SK-N-SH treated with all-trans-retinoic acid at 6 μM for 48 hours (cell line): ENCODE measurements at regions not wholly inside any gene's neighbourhood (a gene's known extent, or its start where the extent isn't known, plus 50 kb on each side); places are given as distances from the start of the nearest gene placed in this dataset.
"Not testable (repeated sequence)": the region's sequence is repeated elsewhere in the genome, so short reads cannot be mapped to it uniquely, and the experiment has no call there.

Experiments
- ATAC-seq: fragments of 200-7000 bp; cut with Tn5 transposase; 3 replicates; pipeline ENCODE4 v1.9.1; 2020; ENCODE audit warnings: mild to moderate bottlenecking, moderate library complexity
- ARNTL ChIP-seq: fragments of 450-650 bp; formaldehyde crosslinking; IDR thresholded peaks from 2 replicates; pipeline ENCODE4 v1.5.0; 2020; ENCODE audit warnings: low read depth, mild to moderate bottlenecking, moderate library complexity, borderline replicate concordance
- BACH2 ChIP-seq: fragments of 250-450 bp; sonication (Bioruptor Pico); IDR thresholded peaks from 2 replicates; pipeline ENCODE4 v1.9.0; 2021; ENCODE audit warnings: mild to moderate bottlenecking, borderline replicate concordance
- CSDC2 ChIP-seq: fragments of 250-450 bp; sonication (Bioruptor Pico); IDR thresholded peaks from 2 replicates; pipeline ENCODE4 v1.5.0; 2020; ENCODE audit warnings: mild to moderate bottlenecking, moderate library complexity
- GLIS3 ChIP-seq: fragments of 250-450 bp; sonication (Bioruptor Pico); IDR thresholded peaks from 2 replicates; pipeline ENCODE4 v1.5.0; 2020; ENCODE audit warnings: mild to moderate bottlenecking, moderate library complexity
- ISL1 ChIP-seq: fragments of 250-450 bp; sonication (Bioruptor Pico); IDR thresholded peaks from 2 replicates; pipeline ENCODE4 v2.1.2; 2022; ENCODE audit warnings: mild to moderate bottlenecking, moderate library complexity
- PPARA ChIP-seq: fragments of 250-450 bp; sonication (Bioruptor Pico); IDR thresholded peaks from 2 replicates; pipeline ENCODE4 v1.5.0; 2020; ENCODE audit warnings: mild to moderate bottlenecking, borderline replicate concordance
- RARB ChIP-seq: fragments of 250-450 bp; sonication (Bioruptor Pico); IDR thresholded peaks from 2 replicates; pipeline ENCODE4 v1.8.0; 2021; ENCODE audit warnings: mild to moderate bottlenecking, moderate library complexity
- SNAI2 ChIP-seq: fragments of 250-450 bp; sonication (Bioruptor Pico); IDR thresholded peaks from 2 replicates; pipeline ENCODE4 v1.5.0; 2020; ENCODE audit warnings: mild to moderate bottlenecking, moderate library complexity
- TCF4 ChIP-seq: fragments of 250-450 bp; sonication (Bioruptor Pico); IDR thresholded peaks from 2 replicates; pipeline ENCODE4 v1.8.0; 2021; ENCODE audit warnings: mild to moderate bottlenecking, moderate library complexity, borderline replicate concordance
- TOX ChIP-seq: fragments of 250-450 bp; sonication (Bioruptor Pico); IDR thresholded peaks from 2 replicates; pipeline ENCODE4 v1.8.0; 2021; ENCODE audit warnings: mild to moderate bottlenecking, moderate library complexity, borderline replicate concordance
- ZC3H10 ChIP-seq: fragments of 250-450 bp; sonication (Bioruptor Pico); IDR thresholded peaks from 2 replicates; pipeline ENCODE4 v1.5.1; 2021; ENCODE audit warnings: mild to moderate bottlenecking, moderate library complexity
- ZFP30 ChIP-seq: fragments of 450-650 bp; formaldehyde crosslinking; IDR thresholded peaks from 2 replicates; pipeline ENCODE4 v1.5.0; 2022; ENCODE audit warnings: mild to moderate bottlenecking, moderate library complexity
- ZNF565 ChIP-seq: fragments of 450-650 bp; formaldehyde crosslinking; conservative IDR thresholded peaks from 2 replicates; pipeline ENCODE4 v1.5.0; 2020; ENCODE audit warnings: low read depth, mild to moderate bottlenecking, moderate library complexity
- ZNF70 ChIP-seq: fragments of 450-650 bp; formaldehyde crosslinking; IDR thresholded peaks from 2 replicates; pipeline ENCODE4 v1.5.0; 2020; ENCODE audit warnings: mild to moderate bottlenecking, moderate library complexity
- ZNF8 ChIP-seq: fragments of 450-650 bp; formaldehyde crosslinking; IDR thresholded peaks from 2 replicates; pipeline ENCODE4 v1.5.0; 2020; ENCODE audit warnings: mild to moderate bottlenecking, moderate library complexity
- TF ChIP-seq, protein P1 (sequence below): fragments of 250-450 bp; sonication (Bioruptor Pico); IDR thresholded peaks from 2 replicates; pipeline ENCODE4 v1.5.0; 2020; ENCODE audit warnings: mild to moderate bottlenecking, moderate library complexity
- TF ChIP-seq, protein P2 (sequence below): fragments of 250-450 bp; sonication (Bioruptor Pico); IDR thresholded peaks from 2 replicates; pipeline ENCODE4 v1.5.1; 2021; ENCODE audit warnings: mild to moderate bottlenecking, moderate library complexity
- TF ChIP-seq, protein P3 (sequence below): fragments of 250-450 bp; sonication (Bioruptor Pico); IDR thresholded peaks from 2 replicates; pipeline ENCODE4 v1.8.0; 2021; ENCODE audit warnings: low read depth, mild to moderate bottlenecking, moderate library complexity, borderline replicate concordance
- TF ChIP-seq, protein P4 (sequence below): fragments of 250-450 bp; sonication (Bioruptor Pico); IDR thresholded peaks from 2 replicates; pipeline ENCODE4 v1.5.1; 2020; ENCODE audit warnings: low read depth, mild to moderate bottlenecking, moderate library complexity
- TF ChIP-seq, protein P5 (sequence below): fragments of 250-450 bp; sonication (Bioruptor Pico); IDR thresholded peaks from 2 replicates; pipeline ENCODE4 v1.8.0; 2020; ENCODE audit warnings: mild to moderate bottlenecking, moderate library complexity, borderline replicate concordance

DNA sequence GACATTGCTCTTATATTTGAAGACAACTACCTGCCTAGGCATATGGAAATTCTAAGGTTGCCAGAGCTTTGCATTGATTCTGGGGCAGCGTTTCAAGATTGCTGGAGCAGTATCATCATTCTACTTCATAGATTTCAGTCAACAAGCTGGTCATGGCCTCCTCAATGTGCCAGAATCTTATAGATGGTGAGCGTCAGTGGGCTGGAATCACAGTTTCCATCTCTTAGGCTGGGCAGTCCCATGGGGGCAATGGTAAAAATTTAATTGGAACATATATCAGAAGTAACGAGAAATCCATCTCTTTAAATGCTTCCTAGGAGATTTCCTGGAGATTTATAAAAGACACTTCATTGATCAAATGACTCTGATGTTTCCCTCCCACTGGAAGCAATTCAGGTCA, 258.3 kb downstream of the SV2B start:
- ATAC-seq, result no peak
- TF ChIP-seq ISL1 (CRISPR knock-in tag), result no peak
- no peak for TF ChIP-seq BACH2 (CRISPR knock-in tag)
- no peak for TF ChIP-seq ARNTL (CRISPR knock-in tag)
- no peak for TF ChIP-seq GLIS3 (CRISPR knock-in tag)
- no peak for TF ChIP-seq TOX (CRISPR knock-in tag)
- TF ChIP-seq, protein P1, sequence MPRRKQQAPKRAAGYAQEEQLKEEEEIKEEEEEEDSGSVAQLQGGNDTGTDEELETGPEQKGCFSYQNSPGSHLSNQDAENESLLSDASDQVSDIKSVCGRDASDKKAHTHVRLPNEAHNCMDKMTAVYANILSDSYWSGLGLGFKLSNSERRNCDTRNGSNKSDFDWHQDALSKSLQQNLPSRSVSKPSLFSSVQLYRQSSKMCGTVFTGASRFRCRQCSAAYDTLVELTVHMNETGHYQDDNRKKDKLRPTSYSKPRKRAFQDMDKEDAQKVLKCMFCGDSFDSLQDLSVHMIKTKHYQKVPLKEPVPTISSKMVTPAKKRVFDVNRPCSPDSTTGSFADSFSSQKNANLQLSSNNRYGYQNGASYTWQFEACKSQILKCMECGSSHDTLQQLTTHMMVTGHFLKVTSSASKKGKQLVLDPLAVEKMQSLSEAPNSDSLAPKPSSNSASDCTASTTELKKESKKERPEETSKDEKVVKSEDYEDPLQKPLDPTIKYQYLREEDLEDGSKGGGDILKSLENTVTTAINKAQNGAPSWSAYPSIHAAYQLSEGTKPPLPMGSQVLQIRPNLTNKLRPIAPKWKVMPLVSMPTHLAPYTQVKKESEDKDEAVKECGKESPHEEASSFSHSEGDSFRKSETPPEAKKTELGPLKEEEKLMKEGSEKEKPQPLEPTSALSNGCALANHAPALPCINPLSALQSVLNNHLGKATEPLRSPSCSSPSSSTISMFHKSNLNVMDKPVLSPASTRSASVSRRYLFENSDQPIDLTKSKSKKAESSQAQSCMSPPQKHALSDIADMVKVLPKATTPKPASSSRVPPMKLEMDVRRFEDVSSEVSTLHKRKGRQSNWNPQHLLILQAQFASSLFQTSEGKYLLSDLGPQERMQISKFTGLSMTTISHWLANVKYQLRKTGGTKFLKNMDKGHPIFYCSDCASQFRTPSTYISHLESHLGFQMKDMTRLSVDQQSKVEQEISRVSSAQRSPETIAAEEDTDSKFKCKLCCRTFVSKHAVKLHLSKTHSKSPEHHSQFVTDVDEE (CRISPR knock-in tag), result no peak
- TF ChIP-seq, protein P2, sequence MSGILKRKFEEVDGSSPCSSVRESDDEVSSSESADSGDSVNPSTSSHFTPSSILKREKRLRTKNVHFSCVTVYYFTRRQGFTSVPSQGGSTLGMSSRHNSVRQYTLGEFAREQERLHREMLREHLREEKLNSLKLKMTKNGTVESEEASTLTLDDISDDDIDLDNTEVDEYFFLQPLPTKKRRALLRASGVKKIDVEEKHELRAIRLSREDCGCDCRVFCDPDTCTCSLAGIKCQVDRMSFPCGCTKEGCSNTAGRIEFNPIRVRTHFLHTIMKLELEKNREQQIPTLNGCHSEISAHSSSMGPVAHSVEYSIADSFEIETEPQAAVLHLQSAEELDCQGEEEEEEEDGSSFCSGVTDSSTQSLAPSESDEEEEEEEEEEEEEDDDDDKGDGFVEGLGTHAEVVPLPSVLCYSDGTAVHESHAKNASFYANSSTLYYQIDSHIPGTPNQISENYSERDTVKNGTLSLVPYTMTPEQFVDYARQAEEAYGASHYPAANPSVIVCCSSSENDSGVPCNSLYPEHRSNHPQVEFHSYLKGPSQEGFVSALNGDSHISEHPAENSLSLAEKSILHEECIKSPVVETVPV (CRISPR knock-in tag), result no peak
- no peak for TF ChIP-seq ZC3H10
- no peak for TF ChIP-seq PPARA (CRISPR knock-in tag)

DNA sequence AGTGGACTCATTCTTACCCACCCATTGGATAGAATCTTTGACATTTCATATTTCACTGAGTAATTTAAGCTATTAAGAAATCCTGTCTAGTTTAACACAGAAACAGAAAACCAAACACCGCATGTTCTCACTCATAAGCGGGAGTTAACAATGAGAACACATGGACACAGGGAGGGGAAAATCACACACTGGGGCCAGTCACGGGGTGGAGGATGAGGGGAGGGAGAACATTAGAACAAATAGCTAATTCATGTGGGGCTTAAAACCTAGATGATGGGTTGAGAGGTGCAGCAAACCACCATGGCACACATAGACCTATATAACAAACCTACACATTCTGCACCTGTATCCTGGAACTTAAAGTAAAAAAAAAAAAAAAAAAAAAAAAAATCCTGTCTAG, 261.6 kb downstream of the SV2B start:
- ATAC-seq, result not testable (repeated sequence)

DNA sequence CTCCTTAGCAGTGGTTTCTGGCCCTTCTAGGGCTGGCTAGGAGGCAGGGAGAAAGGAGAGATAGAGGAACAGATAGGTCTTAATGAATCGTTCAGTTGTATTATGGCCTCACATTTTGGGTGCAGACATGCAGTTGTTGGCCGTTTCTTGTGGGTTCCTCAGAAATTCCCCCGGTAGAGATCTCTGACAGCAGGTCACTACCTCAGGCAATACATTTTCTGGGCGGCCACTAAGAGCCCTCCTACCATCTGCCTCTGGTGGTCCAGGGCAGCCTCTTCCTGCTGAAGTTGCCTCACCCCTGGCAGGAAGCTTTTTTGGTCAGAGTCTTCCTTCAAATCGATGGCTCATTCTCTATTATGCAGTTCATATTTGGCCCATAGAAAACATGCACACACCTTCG, 266.1 kb downstream of the SV2B start:
- TF ChIP-seq, protein P3, sequence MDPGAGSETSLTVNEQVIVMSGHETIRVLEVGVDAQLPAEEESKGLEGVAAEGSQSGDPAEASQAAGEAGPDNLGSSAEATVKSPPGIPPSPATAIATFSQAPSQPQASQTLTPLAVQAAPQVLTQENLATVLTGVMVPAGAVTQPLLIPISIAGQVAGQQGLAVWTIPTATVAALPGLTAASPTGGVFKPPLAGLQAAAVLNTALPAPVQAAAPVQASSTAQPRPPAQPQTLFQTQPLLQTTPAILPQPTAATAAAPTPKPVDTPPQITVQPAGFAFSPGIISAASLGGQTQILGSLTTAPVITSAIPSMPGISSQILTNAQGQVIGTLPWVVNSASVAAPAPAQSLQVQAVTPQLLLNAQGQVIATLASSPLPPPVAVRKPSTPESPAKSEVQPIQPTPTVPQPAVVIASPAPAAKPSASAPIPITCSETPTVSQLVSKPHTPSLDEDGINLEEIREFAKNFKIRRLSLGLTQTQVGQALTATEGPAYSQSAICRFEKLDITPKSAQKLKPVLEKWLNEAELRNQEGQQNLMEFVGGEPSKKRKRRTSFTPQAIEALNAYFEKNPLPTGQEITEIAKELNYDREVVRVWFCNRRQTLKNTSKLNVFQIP (CRISPR knock-in tag), result no peak
- TF ChIP-seq PPARA (CRISPR knock-in tag) (no peak), TCF4 (CRISPR knock-in tag) (no peak), ZNF565 (no peak), ARNTL (CRISPR knock-in tag) (no peak), ZC3H10 (no peak), ZFP30 (CRISPR knock-in tag) (no peak), GLIS3 (CRISPR knock-in tag) (no peak), ZNF8 (CRISPR knock-in tag) (no peak), TOX (CRISPR knock-in tag) (no peak), CSDC2 (CRISPR knock-in tag) (no peak), SNAI2 (CRISPR knock-in tag) (no peak), BACH2 (CRISPR knock-in tag) (no peak), RARB (CRISPR knock-in tag) (no peak), ZNF70 (CRISPR knock-in tag) (no peak)
- TF ChIP-seq, protein P4, sequence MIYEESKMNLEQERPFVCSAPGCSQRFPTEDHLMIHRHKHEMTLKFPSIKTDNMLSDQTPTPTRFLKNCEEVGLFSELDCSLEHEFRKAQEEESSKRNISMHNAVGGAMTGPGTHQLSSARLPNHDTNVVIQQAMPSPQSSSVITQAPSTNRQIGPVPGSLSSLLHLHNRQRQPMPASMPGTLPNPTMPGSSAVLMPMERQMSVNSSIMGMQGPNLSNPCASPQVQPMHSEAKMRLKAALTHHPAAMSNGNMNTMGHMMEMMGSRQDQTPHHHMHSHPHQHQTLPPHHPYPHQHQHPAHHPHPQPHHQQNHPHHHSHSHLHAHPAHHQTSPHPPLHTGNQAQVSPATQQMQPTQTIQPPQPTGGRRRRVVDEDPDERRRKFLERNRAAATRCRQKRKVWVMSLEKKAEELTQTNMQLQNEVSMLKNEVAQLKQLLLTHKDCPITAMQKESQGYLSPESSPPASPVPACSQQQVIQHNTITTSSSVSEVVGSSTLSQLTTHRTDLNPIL (CRISPR knock-in tag), result no peak
- TF ChIP-seq, protein P5, sequence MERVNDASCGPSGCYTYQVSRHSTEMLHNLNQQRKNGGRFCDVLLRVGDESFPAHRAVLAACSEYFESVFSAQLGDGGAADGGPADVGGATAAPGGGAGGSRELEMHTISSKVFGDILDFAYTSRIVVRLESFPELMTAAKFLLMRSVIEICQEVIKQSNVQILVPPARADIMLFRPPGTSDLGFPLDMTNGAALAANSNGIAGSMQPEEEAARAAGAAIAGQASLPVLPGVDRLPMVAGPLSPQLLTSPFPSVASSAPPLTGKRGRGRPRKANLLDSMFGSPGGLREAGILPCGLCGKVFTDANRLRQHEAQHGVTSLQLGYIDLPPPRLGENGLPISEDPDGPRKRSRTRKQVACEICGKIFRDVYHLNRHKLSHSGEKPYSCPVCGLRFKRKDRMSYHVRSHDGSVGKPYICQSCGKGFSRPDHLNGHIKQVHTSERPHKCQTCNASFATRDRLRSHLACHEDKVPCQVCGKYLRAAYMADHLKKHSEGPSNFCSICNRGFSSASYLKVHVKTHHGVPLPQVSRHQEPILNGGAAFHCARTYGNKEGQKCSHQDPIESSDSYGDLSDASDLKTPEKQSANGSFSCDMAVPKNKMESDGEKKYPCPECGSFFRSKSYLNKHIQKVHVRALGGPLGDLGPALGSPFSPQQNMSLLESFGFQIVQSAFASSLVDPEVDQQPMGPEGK (CRISPR knock-in tag), result no peak
- TF ChIP-seq, protein P1 (CRISPR knock-in tag), result no peak
- no peak for ATAC-seq
